Muscle layer of duodenum (tissue), 2 donors: ENCODE measurements at regions not wholly inside any gene's neighbourhood (a gene's known extent, or its start where the extent isn't known, plus 50 kb on each side); places are given as distances from the start of the nearest gene placed in this dataset.

Experiments used
- H3K27ac ChIP-seq: one replicate; pipeline ENCODE4 v1.7.0; 2013; ENCODE audit warnings: mild to moderate bottlenecking, low read length
- H3K27me3 ChIP-seq: one replicate; pipeline ENCODE4 v1.7.0; 2013; ENCODE audit warnings: low read depth, mild to moderate bottlenecking, control low read depth, low read length
- H3K36me3 ChIP-seq, 2 donors: one replicate each; pipeline ENCODE4 v1.7.0; 2013; ENCODE audit warnings: low read length in 2 of 2, control low read depth in 1 of 2, mild to moderate bottlenecking in 1 of 2; ENCODE audit not compliant: insufficient read depth in 2 of 2, control insufficient read depth in 1 of 2
- H3K4me1 ChIP-seq, 2 donors: one replicate each; pipeline ENCODE4 v1.7.0; 2013; ENCODE audit warnings: low read length in 2 of 2, mild to moderate bottlenecking in 2 of 2, control low read depth in 1 of 2, moderate library complexity in 1 of 2; ENCODE audit not compliant: insufficient read depth in 2 of 2, control insufficient read depth in 1 of 2
- H3K4me3 ChIP-seq, 2 donors: one replicate each; pipeline ENCODE4 v1.7.0; 2013; ENCODE audit warnings: low read length in 2 of 2, low read depth in 1 of 2, mild to moderate bottlenecking in 1 of 2
- H3K9me3 ChIP-seq, 2 donors: one replicate each; pipeline ENCODE4 v1.7.0; 2013; ENCODE audit warnings: low read length in 2 of 2, control low read depth in 1 of 2, mild to moderate bottlenecking in 1 of 2; ENCODE audit not compliant: control insufficient read depth in 1 of 2
- donor health status: healthy.

- Histone ChIP-seq H3K27ac (no peak overlapping the region), H3K36me3 (no peaks in the 10 kb centered on the region), H3K9me3 (no peaks in the 10 kb centered on the region), H3K27me3 (no peaks in the 10 kb centered on the region), H3K4me1 (no peaks in the 10 kb centered on the region), H3K4me3 (no peak overlapping the region)
These were observed 451.3 kb downstream of the NTRK3 start for GRCh38 chr15:87805117-87805820.

GRCh38 chr15:87804451-87804850 is 452.1 kb downstream of the NTRK3 start:
- Histone ChIP-seq H3K27ac (no peak overlapping the region), H3K4me1 (no peaks in the 10 kb centered on the region), H3K36me3 (no peaks in the 10 kb centered on the region), H3K4me3 (no peak overlapping the region), H3K27me3 (no peaks in the 10 kb centered on the region), H3K9me3 (no peaks in the 10 kb centered on the region)

GRCh38 chr15:87799838-87800237 is 456.7 kb downstream of the NTRK3 start:
- H3K9me3 ChIP-seq = no peaks in the 10 kb centered on the region
- H3K4me1 ChIP-seq = no peaks in the 10 kb centered on the region
- H3K27ac ChIP-seq = no peak overlapping the region
- H3K36me3 ChIP-seq = no peaks in the 10 kb centered on the region
- H3K4me3 ChIP-seq = no peak overlapping the region
- H3K27me3 ChIP-seq = no peaks in the 10 kb centered on the region

- H3K4me1 ChIP-seq = no peaks in the 10 kb centered on the region
- H3K9me3 ChIP-seq = no peaks in the 10 kb centered on the region
- no peak overlapping the region for H3K27ac ChIP-seq
- H3K36me3 ChIP-seq = no peaks in the 10 kb centered on the region
- H3K27me3 ChIP-seq = no peaks in the 10 kb centered on the region
- H3K4me3 ChIP-seq = no peak overlapping the region
These were observed 457.1 kb downstream of the NTRK3 start for GRCh38 chr15:87799428-87799827.

- no peaks in the 10 kb centered on the region for H3K4me1 ChIP-seq
- H3K36me3 ChIP-seq = no peaks in the 10 kb centered on the region
- H3K27ac ChIP-seq = no peak overlapping the region
- no peaks in the 10 kb centered on the region for H3K27me3 ChIP-seq
- H3K4me3 ChIP-seq = no peak overlapping the region
- no peaks in the 10 kb centered on the region for H3K9me3 ChIP-seq
These were observed 462.8 kb downstream of the NTRK3 start for GRCh38 chr15:87793725-87794124.

GRCh38 chr15:87792250-87793040 is 464.1 kb downstream of the NTRK3 start:
- Histone ChIP-seq H3K27me3 (no peaks in the 10 kb centered on the region), H3K4me3 (no peak overlapping the region), H3K9me3 (no peaks in the 10 kb centered on the region), H3K36me3 (no peaks in the 10 kb centered on the region), H3K4me1 (no peaks in the 10 kb centered on the region), H3K27ac (no peak overlapping the region)

GRCh38 chr15:87781959-87782625 is 474.4 kb downstream of the NTRK3 start:
- Histone ChIP-seq H3K36me3 (no peaks in the 10 kb centered on the region), H3K27me3 (no peaks in the 10 kb centered on the region), H3K9me3 (no peaks in the 10 kb centered on the region), H3K4me1 (no peaks in the 10 kb centered on the region), H3K4me3 (no peak overlapping the region), H3K27ac (no peak overlapping the region)

GRCh38 chr15:87779746-87780145 is 476.8 kb downstream of the NTRK3 start:
- H3K4me1 ChIP-seq = no peaks in the 10 kb centered on the region
- no peaks in the 10 kb centered on the region for H3K27me3 ChIP-seq
- H3K9me3 ChIP-seq = no peaks in the 10 kb centered on the region
- no peak overlapping the region for H3K27ac ChIP-seq
- no peaks in the 10 kb centered on the region for H3K36me3 ChIP-seq
- no peak overlapping the region for H3K4me3 ChIP-seq

GRCh38 chr15:87778358-87778757 is 478.2 kb downstream of the NTRK3 start:
- Histone ChIP-seq H3K4me3 (no peak overlapping the region), H3K9me3 (no peaks in the 10 kb centered on the region), H3K36me3 (no peaks in the 10 kb centered on the region), H3K27ac (no peak overlapping the region), H3K27me3 (no peaks in the 10 kb centered on the region), H3K4me1 (no peaks in the 10 kb centered on the region)

GRCh38 chr15:87777054-87777561 is 479.4 kb downstream of the NTRK3 start:
- Histone ChIP-seq H3K27ac (no peak overlapping the region), H3K9me3 (no peaks in the 10 kb centered on the region), H3K27me3 (no peaks in the 10 kb centered on the region), H3K4me1 (no peaks in the 10 kb centered on the region), H3K4me3 (no peak overlapping the region), H3K36me3 (no peaks in the 10 kb centered on the region)

- H3K36me3 ChIP-seq = no peaks in the 10 kb centered on the region
- H3K27ac ChIP-seq = no peak overlapping the region
- no peaks in the 10 kb centered on the region for H3K4me1 ChIP-seq
- no peaks in the 10 kb centered on the region for H3K27me3 ChIP-seq
- no peaks in the 10 kb centered on the region for H3K9me3 ChIP-seq
- no peak overlapping the region for H3K4me3 ChIP-seq
These were observed 489.0 kb downstream of the NTRK3 start for GRCh38 chr15:87767516-87767915.
